Vagina (tissue), 2 donors: ENCODE measurements at regions not wholly inside any gene's neighbourhood (a gene's known extent, or its start where the extent isn't known, plus 50 kb on each side); places are given as distances from the start of the nearest gene placed in this dataset.

Experiments
- DNase-seq, 2 donors: peaks; one replicate each; pipeline ENCODE4 v3.0.0-alpha.2; 2017; ENCODE audit errors: extremely low spot score in 2 of 2
- H3K27ac ChIP-seq: fragments of 200-600 bp; sonication (generic); one replicate; pipeline ENCODE4 v1.5.1; 2019
- H3K27me3 ChIP-seq: fragments of 200-600 bp; sonication (generic); one replicate; pipeline ENCODE4 v1.5.1; 2019
- H3K36me3 ChIP-seq, 2 donors: fragments of 200-600 bp; sonication (generic); one replicate each; pipeline ENCODE4 v1.5.1; 2017 to 2019
- H3K4me1 ChIP-seq: fragments of 200-600 bp; sonication (generic); one replicate; pipeline ENCODE4 v1.5.1; 2019
- H3K4me3 ChIP-seq, 2 donors: fragments of 200-600 bp; sonication (generic); 1 replicate in 1 of 2; 2 replicates in 1 of 2; pipeline ENCODE4 v1.5.1; 2016 to 2019
- H3K9me3 ChIP-seq: fragments of 200-600 bp; sonication (generic); one replicate; pipeline ENCODE4 v1.5.1; 2019
- POLR2A ChIP-seq, 2 donors: fragments of 450-650 bp; IDR thresholded peaks; one replicate each; pipeline ENCODE4 v1.6.1; 2017; ENCODE audit warnings: antibody characterized with exemption in 2 of 2, mild to moderate bottlenecking in 2 of 2, moderate library complexity in 2 of 2
- POLR2AphosphoS5 ChIP-seq, 2 donors: sonication (generic); formaldehyde crosslinking; IDR thresholded peaks; one replicate each; pipeline ENCODE4 v1.9.0; 2017; ENCODE audit warnings: antibody characterized with exemption in 2 of 2, mild to moderate bottlenecking in 2 of 2, low read depth in 1 of 2; ENCODE audit not compliant: insufficient read depth in 1 of 2
- intact Hi-C: fragments of 100-400 bp; cut with DNase I; formaldehyde crosslinking; loops from one replicate; pipeline ENCODE4 v1.15.1; 2023
- TF ChIP-seq, protein P1 (sequence below), 3 experiments: fragments of 450-650 bp in 2 of 3; fragments of 200-600 bp in 1 of 3; sonication (generic) in 1 of 3; IDR thresholded peaks; one replicate each; pipeline ENCODE4 v1.5.1; 2017 to 2019; ENCODE audit warnings: antibody characterized with exemption in 3 of 3, mild to moderate bottlenecking in 2 of 3, moderate library complexity in 2 of 3

DNA sequence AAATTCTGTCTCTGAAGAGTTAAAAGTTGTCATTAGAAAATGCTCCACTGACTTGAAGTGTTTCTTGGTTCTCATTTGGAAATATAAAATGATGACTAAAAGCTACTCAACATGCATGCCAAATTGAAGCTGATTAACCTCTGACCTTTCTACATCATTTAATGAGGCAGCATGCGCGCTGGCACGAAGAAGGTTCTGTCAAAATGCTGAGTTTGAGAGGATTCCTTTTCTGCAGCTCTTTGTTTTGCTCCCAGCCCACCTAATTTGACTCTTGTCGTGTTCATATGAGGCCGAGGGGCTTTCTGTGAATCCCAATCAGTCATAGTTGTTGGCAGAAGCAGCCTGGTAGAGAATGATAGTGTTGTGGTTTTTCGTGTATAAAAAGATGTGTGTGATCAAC lies 153.4 kb downstream of the BRMS1L start:
- no peak for DNase-seq
- H3K4me3 ChIP-seq: no peak overlapping the region
- TF ChIP-seq POLR2A (IDR thresholded peaks at IDR 0.05): no peak
- no peak for TF ChIP-seq POLR2AphosphoS5 (IDR thresholded peaks at IDR 0.05; ENCODE audit: insufficient read depth in 1 of 2, low read depth in 1 of 2)
- TF ChIP-seq, protein P1, sequence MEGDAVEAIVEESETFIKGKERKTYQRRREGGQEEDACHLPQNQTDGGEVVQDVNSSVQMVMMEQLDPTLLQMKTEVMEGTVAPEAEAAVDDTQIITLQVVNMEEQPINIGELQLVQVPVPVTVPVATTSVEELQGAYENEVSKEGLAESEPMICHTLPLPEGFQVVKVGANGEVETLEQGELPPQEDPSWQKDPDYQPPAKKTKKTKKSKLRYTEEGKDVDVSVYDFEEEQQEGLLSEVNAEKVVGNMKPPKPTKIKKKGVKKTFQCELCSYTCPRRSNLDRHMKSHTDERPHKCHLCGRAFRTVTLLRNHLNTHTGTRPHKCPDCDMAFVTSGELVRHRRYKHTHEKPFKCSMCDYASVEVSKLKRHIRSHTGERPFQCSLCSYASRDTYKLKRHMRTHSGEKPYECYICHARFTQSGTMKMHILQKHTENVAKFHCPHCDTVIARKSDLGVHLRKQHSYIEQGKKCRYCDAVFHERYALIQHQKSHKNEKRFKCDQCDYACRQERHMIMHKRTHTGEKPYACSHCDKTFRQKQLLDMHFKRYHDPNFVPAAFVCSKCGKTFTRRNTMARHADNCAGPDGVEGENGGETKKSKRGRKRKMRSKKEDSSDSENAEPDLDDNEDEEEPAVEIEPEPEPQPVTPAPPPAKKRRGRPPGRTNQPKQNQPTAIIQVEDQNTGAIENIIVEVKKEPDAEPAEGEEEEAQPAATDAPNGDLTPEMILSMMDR (IDR thresholded peaks at IDR 0.05): no peak
- no peaks in the 10 kb centered on the region for H3K27me3 ChIP-seq
- H3K36me3 ChIP-seq: no peaks in the 10 kb centered on the region
- no peak overlapping the region for H3K27ac ChIP-seq
- H3K4me1 ChIP-seq: no peaks in the 10 kb centered on the region
- intact Hi-C loops: no loop called here
- H3K9me3 ChIP-seq: no peaks in the 10 kb centered on the region

DNA sequence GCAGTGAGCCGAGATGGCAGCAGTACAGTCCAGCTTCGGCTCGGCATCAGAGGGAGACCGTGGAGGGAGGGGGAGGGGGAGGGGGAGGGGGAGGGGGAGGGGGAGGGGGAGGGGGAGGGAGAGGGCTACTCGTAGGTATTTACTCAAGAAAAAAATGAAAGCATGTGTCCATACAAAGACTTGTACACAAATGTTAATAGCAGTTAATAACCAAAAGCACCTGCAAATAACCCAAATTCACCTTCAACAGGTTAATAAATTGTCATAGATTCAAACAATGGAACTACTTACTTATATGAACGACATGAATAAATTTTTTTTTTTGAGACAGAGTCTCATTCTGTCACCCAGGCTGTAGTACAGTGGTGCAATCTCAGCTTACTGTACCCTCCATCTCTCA lies 152.4 kb downstream of the BRMS1L start:
- no peak overlapping the region for H3K27ac ChIP-seq
- no peaks in the 10 kb centered on the region for H3K36me3 ChIP-seq
- DNase-seq: no peak
- no peaks in the 10 kb centered on the region for H3K4me1 ChIP-seq
- H3K4me3 ChIP-seq: no peak overlapping the region
- no peaks in the 10 kb centered on the region for H3K9me3 ChIP-seq
- TF ChIP-seq POLR2AphosphoS5 (IDR thresholded peaks at IDR 0.05; ENCODE audit: insufficient read depth in 1 of 2, low read depth in 1 of 2) (no peak), POLR2A (IDR thresholded peaks at IDR 0.05) (no peak)
- TF ChIP-seq, protein P1 (IDR thresholded peaks at IDR 0.05): no peak
- intact Hi-C loops: no loop called here
- no peaks in the 10 kb centered on the region for H3K27me3 ChIP-seq

DNA sequence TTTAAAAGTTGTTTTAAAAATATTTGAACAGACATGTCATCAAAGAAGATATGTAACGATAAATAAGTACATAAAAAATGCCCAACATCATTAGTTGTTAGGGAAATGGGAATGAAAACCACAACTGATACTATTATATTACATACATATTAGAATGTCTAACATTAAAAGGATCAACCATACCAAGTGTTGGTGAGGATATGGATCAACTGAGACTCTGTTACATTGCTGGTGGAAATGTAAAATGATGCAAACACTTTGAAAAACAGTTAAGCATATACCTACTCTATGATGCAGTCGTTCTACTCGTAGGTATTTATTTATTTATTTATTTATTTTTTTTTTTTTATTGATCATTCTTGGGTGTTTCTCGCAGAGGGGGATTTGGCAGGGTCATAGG lies 149.7 kb downstream of the BRMS1L start:
- TF ChIP-seq POLR2A (IDR thresholded peaks at IDR 0.05): no peak
- no peak for TF ChIP-seq POLR2AphosphoS5 (IDR thresholded peaks at IDR 0.05; ENCODE audit: insufficient read depth in 1 of 2, low read depth in 1 of 2)
- TF ChIP-seq, protein P1 (IDR thresholded peaks at IDR 0.05): no peak
- H3K27ac ChIP-seq: no peak overlapping the region
- no peaks in the 10 kb centered on the region for H3K9me3 ChIP-seq
- H3K27me3 ChIP-seq: no peaks in the 10 kb centered on the region
- H3K4me3 ChIP-seq: no peak overlapping the region
- intact Hi-C loops: no loop called here
- H3K36me3 ChIP-seq: no peaks in the 10 kb centered on the region
- DNase-seq: no peak
- no peaks in the 10 kb centered on the region for H3K4me1 ChIP-seq

DNA sequence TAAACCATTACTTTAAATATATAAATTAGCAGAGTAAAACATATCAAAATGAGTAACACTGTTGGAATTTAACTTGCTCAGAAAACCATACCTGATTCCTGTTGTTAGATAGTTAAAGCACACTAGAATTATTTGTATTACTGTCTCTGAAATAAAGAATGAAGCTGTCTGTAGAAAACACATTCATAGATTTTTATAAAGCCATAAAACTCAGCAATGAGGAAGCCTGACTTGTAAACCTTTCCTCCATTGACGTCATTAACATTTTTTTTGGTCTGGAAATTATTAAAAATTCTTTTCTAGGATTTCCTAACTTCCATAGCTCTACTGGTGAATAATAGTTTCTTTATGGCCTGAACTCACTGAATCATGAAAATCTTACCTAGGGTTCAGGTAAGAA lies 147.6 kb downstream of the BRMS1L start:
- Histone ChIP-seq H3K36me3 (no peaks in the 10 kb centered on the region), H3K4me1 (no peaks in the 10 kb centered on the region), H3K4me3 (no peak overlapping the region), H3K9me3 (no peaks in the 10 kb centered on the region), H3K27ac (no peak overlapping the region), H3K27me3 (no peaks in the 10 kb centered on the region)
- intact Hi-C loops: no loop called here
- TF ChIP-seq POLR2A (IDR thresholded peaks at IDR 0.05): no peak
- TF ChIP-seq POLR2AphosphoS5 (IDR thresholded peaks at IDR 0.05; ENCODE audit: insufficient read depth in 1 of 2, low read depth in 1 of 2): no peak
- TF ChIP-seq, protein P1 (IDR thresholded peaks at IDR 0.05): no peak
- no peak for DNase-seq

DNA sequence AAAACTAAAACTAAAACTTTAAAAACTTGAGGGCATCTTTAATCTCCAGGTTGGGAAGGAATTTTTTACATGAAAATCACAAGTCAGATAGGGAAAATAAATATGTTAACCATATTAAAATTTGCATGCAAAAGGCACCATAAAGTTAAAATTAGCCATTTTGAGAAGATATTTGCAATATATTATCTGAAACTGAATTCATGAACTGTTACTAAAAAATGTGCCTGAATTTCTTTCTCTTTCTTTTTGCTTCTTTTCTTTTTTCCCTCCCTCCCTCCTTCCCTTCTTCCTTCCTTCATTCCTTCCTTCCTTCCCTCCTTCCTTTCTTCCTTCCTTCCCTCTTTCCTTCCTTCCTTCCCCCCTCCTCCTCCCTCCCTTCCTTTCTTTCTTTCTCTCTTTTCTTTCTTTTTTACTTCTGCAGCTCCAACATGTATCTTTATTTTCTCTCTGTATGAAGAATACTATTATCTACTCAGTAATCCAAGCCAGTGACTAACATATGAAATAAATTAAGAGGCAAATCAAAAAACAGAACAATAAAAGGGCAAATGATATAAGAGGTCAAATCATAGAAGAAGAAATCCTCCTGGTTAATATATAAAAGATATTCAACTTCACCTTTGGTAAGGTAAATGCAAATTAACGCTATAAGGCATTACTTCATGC lies 146.0 kb downstream of the BRMS1L start:
- TF ChIP-seq, protein P1 (IDR thresholded peaks at IDR 0.05): no peak
- TF ChIP-seq POLR2AphosphoS5 (IDR thresholded peaks at IDR 0.05; ENCODE audit: insufficient read depth in 1 of 2, low read depth in 1 of 2) (no peak), POLR2A (IDR thresholded peaks at IDR 0.05) (no peak)
- Histone ChIP-seq H3K27me3 (no peaks in the 10 kb centered on the region), H3K4me1 (no peaks in the 10 kb centered on the region), H3K27ac (no peak overlapping the region), H3K4me3 (no peak overlapping the region), H3K36me3 (no peaks in the 10 kb centered on the region), H3K9me3 (no peaks in the 10 kb centered on the region)
- DNase-seq: no peak
- intact Hi-C loops: no loop called here
